OCI-LY1 (cell line): ENCODE measurements at regions not wholly inside any gene's neighbourhood (a gene's known extent, or its start where the extent isn't known, plus 50 kb on each side); places are given as distances from the start of the nearest gene placed in this dataset.

Experiments
- H2AFZ ChIP-seq: fragments of 200-600 bp; sonication (generic), shearing (Covaris generic); 2 replicates; pipeline ENCODE4 v1.6.0; 2014; ENCODE audit warnings: antibody characterized with exemption, mild to moderate bottlenecking, low read length
- H3F3A ChIP-seq: fragments of 200-600 bp; sonication (generic), shearing (Covaris generic); 2 replicates; pipeline ENCODE4 v1.6.0; 2014; ENCODE audit warnings: mild to moderate bottlenecking, antibody characterized with exemption, low read length, moderate library complexity; ENCODE audit not compliant: insufficient read depth
- H3K27ac ChIP-seq: fragments of 200-600 bp; sonication (generic); 2 replicates; pipeline ENCODE4 v1.5.1; 2014; ENCODE audit warnings: low read length, mixed run types, mild to moderate bottlenecking, low read depth; ENCODE audit not compliant: poor library complexity, severe bottlenecking
- H3K27me3 ChIP-seq: fragments of 200-600 bp; sonication (generic); 2 replicates; pipeline ENCODE4 v1.6.0; 2014; ENCODE audit warnings: antibody characterized with exemption, mild to moderate bottlenecking, low read length, moderate library complexity; ENCODE audit not compliant: insufficient read depth
- H3K36me3 ChIP-seq: fragments of 200-600 bp; sonication (generic); 2 replicates; pipeline ENCODE4 v1.6.1; 2014; ENCODE audit warnings: mild to moderate bottlenecking, antibody characterized with exemption, low read length, moderate library complexity, mixed read lengths; ENCODE audit not compliant: insufficient read depth
- H3K4me1 ChIP-seq: fragments of 200-600 bp; sonication (generic); 2 replicates; pipeline ENCODE4 v1.5.1; 2014; ENCODE audit warnings: mild to moderate bottlenecking, low read length, moderate library complexity; ENCODE audit not compliant: insufficient read depth, severe bottlenecking
- H3K4me2 ChIP-seq: fragments of 200-600 bp; sonication (generic), shearing (Covaris generic); 2 replicates; pipeline ENCODE4 v1.6.1; 2014; ENCODE audit warnings: low read length
- H3K4me3 ChIP-seq: fragments of 200-600 bp; sonication (generic); 2 replicates; pipeline ENCODE4 v1.5.1; 2014; ENCODE audit warnings: low read length, low read depth, mild to moderate bottlenecking, mixed read lengths; ENCODE audit not compliant: poor library complexity, severe bottlenecking
- H3K79me2 ChIP-seq: fragments of 200-600 bp; shearing (Covaris generic); 2 replicates; pipeline ENCODE4 v1.6.1; 2016; ENCODE audit warnings: mixed run types, low read length, mixed read lengths; ENCODE audit not compliant: insufficient read depth
- H3K9ac ChIP-seq: fragments of 200-600 bp; sonication (generic), shearing (Covaris generic); 2 replicates; pipeline ENCODE4 v1.6.1; 2014; ENCODE audit warnings: mild to moderate bottlenecking, low read length, mixed read lengths
- H3K9me2 ChIP-seq: fragments of 200-600 bp; sonication (generic), shearing (Covaris generic); 2 replicates; pipeline ENCODE4 v1.6.1; 2014; ENCODE audit warnings: low read depth, mild to moderate bottlenecking, low read length, mixed read lengths
- H3K9me3 ChIP-seq: fragments of 200-600 bp; shearing (Covaris generic); 2 replicates; pipeline ENCODE4 v1.6.1; 2014; ENCODE audit warnings: low read length, mixed read lengths
- H4K20me1 ChIP-seq: fragments of 200-600 bp; sonication (generic), shearing (Covaris generic); 2 replicates; pipeline ENCODE4 v1.6.0; 2016; ENCODE audit warnings: mild to moderate bottlenecking, low read length; ENCODE audit not compliant: insufficient read depth
- EZH2 ChIP-seq: fragments of 200-600 bp; sonication (generic), shearing (Covaris generic); IDR thresholded peaks from 2 replicates; pipeline ENCODE4 v1.8.0; 2017; ENCODE audit warnings: borderline replicate concordance, mixed run types, mild to moderate bottlenecking, antibody characterized with exemption, low read length, moderate library complexity, mixed read lengths
- TF ChIP-seq, protein P1 (sequence below): fragments of 200-600 bp; sonication (generic), shearing (Covaris generic); IDR thresholded peaks from 2 replicates; pipeline ENCODE4 v1.5.1; 2017; ENCODE audit warnings: mild to moderate bottlenecking, antibody characterized with exemption, low read length, moderate library complexity, mixed read lengths

GRCh38 chr6:82712389-82712788, 348.8 kb downstream of the TPBG start:
- Histone ChIP-seq H2AFZ (no peak overlapping the region), H3K9ac (no peak overlapping the region), H3K9me3 (no peaks in the 10 kb centered on the region), H3K79me2 (no peaks in the 10 kb centered on the region), H3K4me3 (no peak overlapping the region), H3K4me2 (no peak overlapping the region), H3K36me3 (no peaks in the 10 kb centered on the region), H3K27ac (no peak overlapping the region), H3K9me2 (no peaks in the 10 kb centered on the region), H3K27me3 (no peaks in the 10 kb centered on the region), H4K20me1 (no peaks in the 10 kb centered on the region), H3F3A (no peaks in the 10 kb centered on the region), H3K4me1 (no peaks in the 10 kb centered on the region)
- TF ChIP-seq, protein P1, sequence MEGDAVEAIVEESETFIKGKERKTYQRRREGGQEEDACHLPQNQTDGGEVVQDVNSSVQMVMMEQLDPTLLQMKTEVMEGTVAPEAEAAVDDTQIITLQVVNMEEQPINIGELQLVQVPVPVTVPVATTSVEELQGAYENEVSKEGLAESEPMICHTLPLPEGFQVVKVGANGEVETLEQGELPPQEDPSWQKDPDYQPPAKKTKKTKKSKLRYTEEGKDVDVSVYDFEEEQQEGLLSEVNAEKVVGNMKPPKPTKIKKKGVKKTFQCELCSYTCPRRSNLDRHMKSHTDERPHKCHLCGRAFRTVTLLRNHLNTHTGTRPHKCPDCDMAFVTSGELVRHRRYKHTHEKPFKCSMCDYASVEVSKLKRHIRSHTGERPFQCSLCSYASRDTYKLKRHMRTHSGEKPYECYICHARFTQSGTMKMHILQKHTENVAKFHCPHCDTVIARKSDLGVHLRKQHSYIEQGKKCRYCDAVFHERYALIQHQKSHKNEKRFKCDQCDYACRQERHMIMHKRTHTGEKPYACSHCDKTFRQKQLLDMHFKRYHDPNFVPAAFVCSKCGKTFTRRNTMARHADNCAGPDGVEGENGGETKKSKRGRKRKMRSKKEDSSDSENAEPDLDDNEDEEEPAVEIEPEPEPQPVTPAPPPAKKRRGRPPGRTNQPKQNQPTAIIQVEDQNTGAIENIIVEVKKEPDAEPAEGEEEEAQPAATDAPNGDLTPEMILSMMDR = no peak
- no peak for TF ChIP-seq EZH2

GRCh38 chr6:82712826-82713225, 349.2 kb downstream of the TPBG start:
- no peaks in the 10 kb centered on the region for H3K9me2 ChIP-seq
- H3K4me3 ChIP-seq = no peak overlapping the region
- no peak overlapping the region for H3K9ac ChIP-seq
- no peak overlapping the region for H3K4me2 ChIP-seq
- no peaks in the 10 kb centered on the region for H3F3A ChIP-seq
- H2AFZ ChIP-seq = no peak overlapping the region
- H3K36me3 ChIP-seq = no peaks in the 10 kb centered on the region
- no peak overlapping the region for H3K27ac ChIP-seq
- TF ChIP-seq EZH2 = no peak
- TF ChIP-seq, protein P1 = peak; percentile 65
- H3K4me1 ChIP-seq = no peaks in the 10 kb centered on the region
- no peaks in the 10 kb centered on the region for H4K20me1 ChIP-seq
- no peaks in the 10 kb centered on the region for H3K9me3 ChIP-seq
- no peaks in the 10 kb centered on the region for H3K27me3 ChIP-seq
- no peaks in the 10 kb centered on the region for H3K79me2 ChIP-seq

DNA sequence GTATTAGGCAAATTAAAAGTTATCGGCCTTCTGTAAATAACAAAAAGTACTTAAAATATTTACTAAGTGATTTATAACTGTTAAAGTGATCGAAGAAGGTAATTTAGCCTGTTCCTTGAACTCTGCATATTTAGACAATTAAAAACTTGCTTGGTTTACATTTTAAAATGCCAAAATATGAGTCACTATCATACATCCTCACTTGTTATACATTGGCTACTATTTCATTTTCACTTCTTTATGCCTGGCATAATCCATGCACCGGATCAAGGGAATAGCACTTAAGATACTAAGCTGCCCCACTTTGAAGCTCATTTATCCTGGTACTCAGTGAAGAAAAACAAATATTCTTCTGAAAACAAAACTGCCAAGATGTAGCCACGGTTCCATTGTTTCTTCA, 344.6 kb downstream of the UBE3D start:
- no peaks in the 10 kb centered on the region for H3F3A ChIP-seq
- no peak overlapping the region for H3K27ac ChIP-seq
- no peak overlapping the region for H3K4me3 ChIP-seq
- H3K4me1 ChIP-seq = no peaks in the 10 kb centered on the region
- no peaks in the 10 kb centered on the region for H3K27me3 ChIP-seq
- no peaks in the 10 kb centered on the region for H3K9me3 ChIP-seq
- no peak for TF ChIP-seq EZH2
- TF ChIP-seq, protein P1 = no peak
- H3K79me2 ChIP-seq = no peaks in the 10 kb centered on the region
- H3K9ac ChIP-seq = no peak overlapping the region
- no peaks in the 10 kb centered on the region for H4K20me1 ChIP-seq
- no peaks in the 10 kb centered on the region for H3K36me3 ChIP-seq
- H3K9me2 ChIP-seq = no peaks in the 10 kb centered on the region
- H2AFZ ChIP-seq = no peak overlapping the region
- no peak overlapping the region for H3K4me2 ChIP-seq
